ENCODE measurements at regions not wholly inside any gene's neighbourhood (a gene's known extent, or its start where the extent isn't known, plus 50 kb on each side); places are given as distances from the start of the nearest gene placed in this dataset.

- TF ChIP-seq, protein P1, sequence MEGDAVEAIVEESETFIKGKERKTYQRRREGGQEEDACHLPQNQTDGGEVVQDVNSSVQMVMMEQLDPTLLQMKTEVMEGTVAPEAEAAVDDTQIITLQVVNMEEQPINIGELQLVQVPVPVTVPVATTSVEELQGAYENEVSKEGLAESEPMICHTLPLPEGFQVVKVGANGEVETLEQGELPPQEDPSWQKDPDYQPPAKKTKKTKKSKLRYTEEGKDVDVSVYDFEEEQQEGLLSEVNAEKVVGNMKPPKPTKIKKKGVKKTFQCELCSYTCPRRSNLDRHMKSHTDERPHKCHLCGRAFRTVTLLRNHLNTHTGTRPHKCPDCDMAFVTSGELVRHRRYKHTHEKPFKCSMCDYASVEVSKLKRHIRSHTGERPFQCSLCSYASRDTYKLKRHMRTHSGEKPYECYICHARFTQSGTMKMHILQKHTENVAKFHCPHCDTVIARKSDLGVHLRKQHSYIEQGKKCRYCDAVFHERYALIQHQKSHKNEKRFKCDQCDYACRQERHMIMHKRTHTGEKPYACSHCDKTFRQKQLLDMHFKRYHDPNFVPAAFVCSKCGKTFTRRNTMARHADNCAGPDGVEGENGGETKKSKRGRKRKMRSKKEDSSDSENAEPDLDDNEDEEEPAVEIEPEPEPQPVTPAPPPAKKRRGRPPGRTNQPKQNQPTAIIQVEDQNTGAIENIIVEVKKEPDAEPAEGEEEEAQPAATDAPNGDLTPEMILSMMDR (IDR thresholded peaks at IDR 0.05; ENCODE audit: insufficient read depth, low read length, poor library complexity, severe bottlenecking), result no peak
- no peak for TF ChIP-seq EZH2phosphoT487 (conservative IDR thresholded peaks at IDR 0.05; ENCODE audit: low read length)
Observed at GRCh38 chr14:65949711-65950516, 536.3 kb upstream of the CCDC196 start.

Data from SU-DHL-6 (cell line).